GM12872 (cell line): ENCODE measurements at regions not wholly inside any gene's neighbourhood (a gene's known extent, or its start where the extent isn't known, plus 50 kb on each side); places are given as distances from the start of the nearest gene placed in this dataset.

Experiments used
- TF ChIP-seq, protein P1 (sequence below): IDR thresholded peaks from 3 replicates; pipeline ENCODE4 v1.5.1; 2011; ENCODE audit warnings: low read depth, mild to moderate bottlenecking, low read length, moderate library complexity; ENCODE audit not compliant: insufficient read depth

DNA sequence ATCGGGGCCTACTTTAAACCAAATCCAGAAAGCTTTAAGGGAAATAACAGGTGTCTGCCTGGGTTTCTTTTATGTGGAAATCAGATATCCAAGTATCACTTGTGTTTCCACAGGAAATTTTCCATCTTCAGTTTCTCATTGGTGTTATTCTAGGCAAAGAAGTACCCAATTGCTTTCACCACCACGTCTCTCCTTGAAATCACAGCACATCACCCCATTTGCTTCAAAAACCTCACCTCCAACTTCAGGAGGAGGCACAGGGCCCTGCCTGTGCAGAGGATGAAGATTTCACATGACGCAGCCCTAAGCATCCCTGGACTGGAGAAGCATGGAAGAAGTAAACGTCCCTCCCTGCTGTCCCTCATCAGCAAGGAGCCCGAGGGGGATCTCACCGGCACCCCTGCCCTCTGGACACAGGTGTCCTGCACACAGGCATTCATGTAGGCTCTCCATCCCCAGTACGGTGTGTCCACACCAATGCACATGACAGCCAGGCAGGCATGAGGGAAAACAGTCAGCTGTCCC is 182.3 kb downstream of the TBXT start:
- TF ChIP-seq, protein P1, sequence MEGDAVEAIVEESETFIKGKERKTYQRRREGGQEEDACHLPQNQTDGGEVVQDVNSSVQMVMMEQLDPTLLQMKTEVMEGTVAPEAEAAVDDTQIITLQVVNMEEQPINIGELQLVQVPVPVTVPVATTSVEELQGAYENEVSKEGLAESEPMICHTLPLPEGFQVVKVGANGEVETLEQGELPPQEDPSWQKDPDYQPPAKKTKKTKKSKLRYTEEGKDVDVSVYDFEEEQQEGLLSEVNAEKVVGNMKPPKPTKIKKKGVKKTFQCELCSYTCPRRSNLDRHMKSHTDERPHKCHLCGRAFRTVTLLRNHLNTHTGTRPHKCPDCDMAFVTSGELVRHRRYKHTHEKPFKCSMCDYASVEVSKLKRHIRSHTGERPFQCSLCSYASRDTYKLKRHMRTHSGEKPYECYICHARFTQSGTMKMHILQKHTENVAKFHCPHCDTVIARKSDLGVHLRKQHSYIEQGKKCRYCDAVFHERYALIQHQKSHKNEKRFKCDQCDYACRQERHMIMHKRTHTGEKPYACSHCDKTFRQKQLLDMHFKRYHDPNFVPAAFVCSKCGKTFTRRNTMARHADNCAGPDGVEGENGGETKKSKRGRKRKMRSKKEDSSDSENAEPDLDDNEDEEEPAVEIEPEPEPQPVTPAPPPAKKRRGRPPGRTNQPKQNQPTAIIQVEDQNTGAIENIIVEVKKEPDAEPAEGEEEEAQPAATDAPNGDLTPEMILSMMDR: no peak

DNA sequence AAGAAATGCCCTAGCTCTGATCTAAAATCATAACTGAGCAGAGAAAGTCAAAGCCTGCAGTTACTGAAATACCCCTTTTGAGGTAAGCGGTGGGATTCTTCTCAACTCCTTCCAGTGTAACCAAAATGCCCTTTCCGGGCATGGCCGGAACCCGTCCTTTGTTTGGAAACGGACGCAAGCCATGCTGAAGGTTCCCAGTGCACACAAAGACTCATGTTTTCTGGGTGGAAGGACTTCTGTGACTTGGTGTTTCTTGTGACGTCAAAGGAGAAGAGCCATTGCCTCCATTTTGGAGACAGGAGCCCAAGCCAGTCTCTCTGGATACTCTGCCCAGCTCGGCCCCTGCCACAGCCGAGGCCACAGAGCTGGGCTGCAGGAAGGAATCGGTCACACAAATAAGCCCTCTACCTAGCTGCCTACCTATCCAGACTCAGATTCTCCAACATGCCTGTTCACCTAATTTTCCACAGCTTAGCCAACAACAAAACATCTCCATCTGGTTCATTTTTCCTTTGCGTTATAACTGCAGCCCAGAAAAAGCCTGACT is 182.8 kb downstream of the TBXT start:
- TF ChIP-seq, protein P1: no peak

DNA sequence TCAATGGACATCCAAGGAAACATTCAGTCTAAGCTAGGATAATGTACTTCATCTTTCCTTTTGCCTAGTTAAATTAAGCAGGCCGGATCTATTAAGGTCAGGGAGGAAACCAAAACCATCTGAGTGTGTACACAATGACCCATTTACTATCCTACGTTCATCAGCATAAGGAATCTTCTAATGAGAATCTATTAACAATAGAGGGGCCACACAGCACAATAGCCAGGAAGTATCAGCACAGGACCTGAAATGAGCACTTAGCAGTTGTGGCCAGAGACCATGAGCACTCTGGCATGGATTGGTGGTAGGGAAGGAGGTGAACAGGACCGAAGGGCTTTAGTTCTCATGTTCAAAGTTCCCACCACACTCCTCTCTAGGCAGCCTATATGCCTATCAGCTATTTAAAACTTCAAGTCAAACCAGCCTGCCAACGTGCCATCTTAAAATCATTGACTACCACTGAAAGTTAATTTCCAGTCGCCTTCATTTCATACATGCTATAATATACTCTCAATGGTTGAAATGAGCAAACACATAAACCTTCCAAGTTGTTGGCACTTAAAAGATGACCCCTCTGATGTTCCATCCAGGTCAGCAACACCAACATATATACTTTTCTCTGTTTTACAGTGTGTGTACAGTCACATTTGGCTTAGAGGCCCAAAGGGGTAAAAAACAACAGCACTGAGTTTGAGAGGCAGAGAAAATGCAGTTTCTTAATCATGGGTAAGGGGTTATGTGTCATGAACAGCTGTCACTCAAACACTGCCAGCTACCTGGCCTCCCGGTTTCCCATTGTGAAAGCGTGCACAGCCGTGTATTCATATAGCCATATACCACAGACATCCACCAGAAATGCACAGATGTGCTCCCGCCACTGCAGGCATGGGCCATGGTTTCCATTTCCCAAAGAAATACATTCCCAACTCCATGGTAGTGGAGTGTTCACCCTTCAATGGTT is 184.3 kb downstream of the TBXT start:
- TF ChIP-seq, protein P1: no peak

DNA sequence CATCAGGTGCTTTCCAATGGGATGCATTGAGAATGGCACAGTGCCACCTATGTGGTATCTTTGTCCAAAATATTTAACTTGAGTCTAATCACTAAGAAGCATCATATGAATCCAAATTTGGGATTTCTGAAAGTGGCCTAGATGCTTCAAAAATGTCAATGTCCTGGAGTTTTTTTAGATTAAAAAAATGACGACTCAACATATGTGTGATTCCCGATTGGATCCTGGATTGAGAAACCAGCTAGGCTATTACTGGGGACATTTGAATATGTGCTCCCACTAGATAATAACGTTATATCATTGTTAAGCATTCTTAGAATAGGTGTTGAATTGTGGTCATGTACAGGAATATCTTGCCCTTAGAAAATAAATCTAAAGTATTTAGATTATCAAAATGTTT is 189.2 kb downstream of the TBXT start:
- TF ChIP-seq, protein P1: no peak

DNA sequence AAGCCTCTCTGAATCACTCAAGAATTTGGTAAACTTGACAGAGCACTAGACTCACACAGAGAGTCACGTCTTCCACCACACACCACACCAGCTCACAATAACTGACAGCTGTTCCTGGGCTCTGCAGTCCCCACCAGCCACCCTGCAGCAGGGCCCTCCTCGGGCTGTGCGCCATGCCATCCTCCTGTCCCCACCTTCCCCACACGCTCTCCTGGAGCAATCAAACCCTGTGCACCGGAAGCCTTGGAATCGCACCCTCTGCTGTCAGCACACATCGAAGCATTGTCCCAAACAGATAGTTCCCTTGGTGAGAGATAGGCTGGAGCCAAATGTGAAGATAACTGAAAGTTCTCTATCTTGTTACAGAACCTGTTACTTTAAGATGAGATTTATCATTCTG is 191.0 kb downstream of the TBXT start:
- TF ChIP-seq, protein P1: no peak

DNA sequence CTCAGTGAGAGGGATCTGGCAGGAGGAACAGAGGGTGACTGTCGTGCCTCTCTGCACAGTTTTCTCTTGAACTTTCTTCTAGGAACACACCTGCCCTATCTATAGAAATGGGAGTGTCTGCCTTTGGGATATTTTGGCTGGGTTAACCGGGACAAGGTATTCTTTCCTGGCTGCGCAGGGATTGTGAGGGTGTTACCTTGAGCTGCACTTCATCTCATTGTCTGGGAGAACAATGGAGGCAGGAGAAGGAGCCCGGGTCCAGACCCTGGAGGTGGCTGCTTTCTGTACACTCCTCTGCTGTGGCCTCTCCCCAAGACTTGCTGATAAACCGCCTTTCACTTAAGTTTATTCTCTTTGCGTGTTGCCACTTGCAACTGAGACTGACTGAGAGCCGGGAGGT is 192.8 kb downstream of the TBXT start:
- TF ChIP-seq, protein P1: no peak

DNA sequence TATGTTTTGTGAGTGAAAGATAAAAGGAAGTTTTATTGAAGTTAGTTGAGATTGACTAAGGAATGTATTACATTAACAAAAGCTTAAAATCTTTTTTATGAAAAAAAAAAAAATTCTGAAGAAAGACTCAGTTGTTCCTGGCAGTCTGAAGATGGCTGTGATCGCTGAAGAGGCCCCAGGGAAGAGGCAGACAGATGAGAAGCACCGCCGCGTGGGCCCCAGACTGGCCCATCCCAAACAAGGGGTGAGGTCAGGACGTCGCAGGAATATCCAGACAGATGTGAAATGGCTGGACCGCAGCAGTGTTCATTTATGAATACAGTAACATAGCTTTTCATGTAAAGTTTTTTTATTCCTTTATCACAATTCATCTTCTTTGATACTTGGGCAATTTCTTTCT is 194.2 kb downstream of the TBXT start:
- TF ChIP-seq, protein P1: no peak
